ENCODE measurements at regions not wholly inside any gene's neighbourhood (a gene's known extent, or its start where the extent isn't known, plus 50 kb on each side); places are given as distances from the start of the nearest gene placed in this dataset.

DNA sequence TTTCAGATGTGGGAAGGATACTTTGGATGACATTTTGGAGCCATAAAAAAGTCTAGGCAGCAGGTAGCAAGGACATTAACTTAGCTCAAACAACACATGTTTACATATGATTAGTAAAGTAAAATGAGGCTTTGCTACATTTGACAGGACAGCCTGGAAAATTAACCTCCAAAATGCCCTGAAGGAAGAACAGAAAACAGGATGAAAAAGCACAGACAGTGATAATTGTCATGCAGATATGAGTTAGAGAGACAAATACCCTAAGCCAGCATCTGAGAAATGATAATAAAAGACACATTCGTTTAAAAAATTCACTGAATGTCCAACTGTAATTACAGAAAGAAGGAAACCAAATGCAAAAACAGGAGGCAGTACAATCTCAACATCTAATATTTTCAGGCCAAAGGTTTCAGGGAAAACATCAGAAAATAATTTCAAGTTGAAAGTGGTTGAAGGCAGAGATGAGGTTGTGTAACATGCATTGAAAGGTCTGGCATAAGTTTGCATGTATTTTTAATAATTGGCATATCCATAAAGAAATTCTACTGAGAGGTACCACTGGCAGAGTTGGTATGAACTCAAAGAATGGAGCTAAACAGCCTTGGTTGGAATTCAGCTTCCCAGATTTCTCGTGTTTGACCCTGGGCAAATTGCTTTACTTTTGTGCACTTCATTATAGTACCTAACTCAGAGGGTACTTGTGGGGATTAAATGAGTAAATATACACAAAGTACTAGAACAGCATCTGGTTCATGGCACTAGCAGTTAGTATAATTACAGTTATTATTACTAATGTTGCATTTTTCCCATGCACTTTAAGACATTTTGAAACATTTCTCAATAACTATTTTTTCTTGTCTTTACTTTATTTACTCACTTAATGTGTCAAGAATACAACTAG, 54.4 kb upstream of the MAP9 start:
- H3K9me3 ChIP-seq (ENCODE audit: control insufficient read depth in 1 of 2, low read length in 2 of 2) = no peaks in the 10 kb centered on the region
- H3K36me3 Mint-ChIP-seq = no peaks in the 10 kb centered on the region
- peaks cover 0 to 10% (median 5%) of the 10 kb centered on the region in 8 donors for H3K9me3 Mint-ChIP-seq
- H3K4me3 ChIP-seq (ENCODE audit: low read length in 2 of 2) = no peak overlapping the region
- H3K27me3 ChIP-seq (ENCODE audit: insufficient read depth, low read length) = no peaks in the 10 kb centered on the region
- no peak for DNase-seq
- intact Hi-C loops (cut with micrococcal nuclease) = no loop called here
- CTCF ChIA-PET (ENCODE audit: partially characterized antibody) = interaction anchor here (1.6 kb wide), 1 partner anchor 13 kb away, joined by 5 read pairs; no protein-coding TSS in a partner anchor
- peaks cover 3 to 8% of the 10 kb centered on the region in 2 donors for H3K27me3 Mint-ChIP-seq
- no peak overlapping the region for H3K27ac ChIP-seq (ENCODE audit: low read depth, low read length)
- H3K4me3 Mint-ChIP-seq = no peak overlapping the region
- H3K4me1 ChIP-seq (ENCODE audit: insufficient read depth, low read length) = no peaks in the 10 kb centered on the region
- no peak overlapping the region for H3K27ac Mint-ChIP-seq
- no peaks in the 10 kb centered on the region for H3K4me1 Mint-ChIP-seq
- POLR2A ChIA-PET (ENCODE audit: partially characterized antibody) = no interaction called here
- H3K36me3 ChIP-seq (ENCODE audit: insufficient read depth, low read length) = no peaks in the 10 kb centered on the region

GRCh38 chr4:155428128-155428527, 51.4 kb upstream of the MAP9 start:
- Mint-ChIP-seq H3K27me3 (peaks cover 1 to 9% of the 10 kb centered on the region in 2 donors), H3K4me1 (no peaks in the 10 kb centered on the region), H3K36me3 (no peaks in the 10 kb centered on the region), H3K27ac (no peak overlapping the region), H3K4me3 (no peak overlapping the region), H3K9me3 (peaks cover 0 to 13% (median 6%) of the 10 kb centered on the region in 8 donors)
- Histone ChIP-seq H3K36me3 (ENCODE audit: insufficient read depth, low read length) (no peaks in the 10 kb centered on the region), H3K9me3 (ENCODE audit: control insufficient read depth in 1 of 2, low read length in 2 of 2) (no peaks in the 10 kb centered on the region), H3K4me1 (ENCODE audit: insufficient read depth, low read length) (no peaks in the 10 kb centered on the region), H3K27me3 (ENCODE audit: insufficient read depth, low read length) (no peaks in the 10 kb centered on the region), H3K4me3 (ENCODE audit: low read length in 2 of 2) (no peak overlapping the region), H3K27ac (ENCODE audit: low read depth, low read length) (no peak overlapping the region)
- DNase-seq = no peak
- intact Hi-C loops (cut with micrococcal nuclease) = no loop called here
- CTCF ChIA-PET (ENCODE audit: partially characterized antibody) = no interaction called here
- POLR2A ChIA-PET (ENCODE audit: partially characterized antibody) = no interaction called here

GRCh38 chr4:155426953-155427352, 50.2 kb upstream of the MAP9 start:
- POLR2A ChIA-PET (ENCODE audit: partially characterized antibody) = no interaction called here
- H3K9me3 ChIP-seq (ENCODE audit: control insufficient read depth in 1 of 2, low read length in 2 of 2) = no peaks in the 10 kb centered on the region
- H3K27me3 Mint-ChIP-seq = peaks cover 8 to 12% of the 10 kb centered on the region in 2 donors

More at GRCh38 chr4:155426953-155427352, 50.2 kb upstream of the MAP9 start:
- Mint-ChIP-seq H3K4me1 (no peaks in the 10 kb centered on the region), H3K4me3 (no peak overlapping the region), H3K27ac (no peak overlapping the region), H3K9me3 (peaks cover 0 to 13% (median 6%) of the 10 kb centered on the region in 8 donors), H3K36me3 (no peaks in the 10 kb centered on the region)
- Histone ChIP-seq H3K4me1 (ENCODE audit: insufficient read depth, low read length) (no peaks in the 10 kb centered on the region), H3K27me3 (ENCODE audit: insufficient read depth, low read length) (no peaks in the 10 kb centered on the region), H3K36me3 (ENCODE audit: insufficient read depth, low read length) (no peaks in the 10 kb centered on the region), H3K4me3 (ENCODE audit: low read length in 2 of 2) (no peak overlapping the region), H3K27ac (ENCODE audit: low read depth, low read length) (no peak overlapping the region)
- no peak for DNase-seq
- CTCF ChIA-PET (ENCODE audit: partially characterized antibody) = no interaction called here
- intact Hi-C loops (cut with micrococcal nuclease) = no loop called here

Measured in CD4-positive, alpha-beta memory T cell (primary cell).